Pulmonary artery endothelial cell (primary cell): ENCODE measurements at regions not wholly inside any gene's neighbourhood (a gene's known extent, or its start where the extent isn't known, plus 50 kb on each side); places are given as distances from the start of the nearest gene placed in this dataset.

Source experiments
- DNase-seq: peaks from one replicate; pipeline ENCODE4 v3.0.0-alpha.2; 2011; ENCODE audit warnings: low read depth, low spot score

DNA sequence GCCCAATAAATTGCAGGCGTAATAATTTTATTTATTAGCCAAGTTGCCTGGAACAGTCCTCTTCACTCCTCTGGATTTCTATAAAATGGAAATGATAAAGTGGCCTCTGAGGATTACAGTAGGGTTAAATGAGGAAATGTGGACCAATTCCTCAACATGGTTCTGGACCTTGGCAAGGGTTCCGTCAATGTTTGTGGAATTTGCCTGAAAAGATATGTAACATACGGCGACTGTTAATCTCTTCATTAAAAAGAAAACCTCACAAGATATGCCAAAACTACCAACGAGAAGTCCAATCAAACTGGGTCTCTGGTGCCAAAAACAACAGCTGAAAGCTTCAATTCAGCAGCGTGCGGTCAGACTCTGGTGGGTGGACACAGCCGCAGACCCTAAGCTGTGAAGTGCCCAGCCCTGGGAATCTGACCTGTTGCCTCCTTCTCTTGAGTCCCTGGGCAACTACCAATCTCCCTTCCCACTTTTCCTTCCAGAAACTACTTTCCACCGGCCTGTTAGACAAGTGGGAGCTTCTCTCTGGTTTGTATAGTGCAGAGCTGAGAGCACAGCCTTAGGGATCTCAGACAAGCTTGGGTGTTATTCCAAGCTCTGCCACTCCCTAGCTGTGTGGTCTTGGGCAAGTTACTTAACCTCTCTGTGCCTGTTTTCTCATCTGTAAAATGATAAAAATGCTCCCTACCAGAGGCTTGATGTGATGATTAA lies 190.5 kb upstream of the GSC start:
- no peak for DNase-seq

DNA sequence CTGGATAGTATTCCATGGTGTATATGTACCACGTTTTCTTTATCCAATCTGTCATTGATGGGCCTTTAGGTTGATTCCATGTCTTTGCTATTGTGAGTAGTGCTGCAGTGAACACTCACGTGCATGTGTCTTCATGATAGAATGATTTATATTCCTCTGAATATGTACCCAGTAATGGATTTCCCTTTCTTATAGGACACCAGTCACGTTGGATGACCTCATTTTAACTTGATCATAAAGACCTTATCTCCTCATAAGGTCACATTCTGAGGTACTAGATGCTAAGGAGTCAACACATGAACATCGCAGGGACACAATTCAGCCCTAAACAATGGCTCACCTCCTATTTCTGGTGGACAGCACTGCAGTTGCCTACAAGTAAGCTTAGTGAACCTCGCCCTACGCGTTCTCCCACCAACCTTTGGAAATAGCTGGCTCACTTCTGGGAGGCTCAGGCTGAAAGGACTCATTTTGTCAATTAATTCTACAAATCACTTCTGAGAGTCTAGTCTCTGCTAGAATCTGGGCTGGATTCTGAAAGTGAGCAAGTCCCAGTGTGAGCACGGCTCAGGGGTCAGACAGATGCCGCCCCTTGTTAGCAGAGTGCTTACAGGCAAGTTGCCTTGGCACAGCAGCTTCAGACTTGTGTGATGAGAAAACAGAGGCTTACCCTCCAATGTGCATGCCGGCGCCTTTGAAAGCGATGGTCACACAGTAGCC lies 183.8 kb upstream of the GSC start:
- no peak for DNase-seq

DNA sequence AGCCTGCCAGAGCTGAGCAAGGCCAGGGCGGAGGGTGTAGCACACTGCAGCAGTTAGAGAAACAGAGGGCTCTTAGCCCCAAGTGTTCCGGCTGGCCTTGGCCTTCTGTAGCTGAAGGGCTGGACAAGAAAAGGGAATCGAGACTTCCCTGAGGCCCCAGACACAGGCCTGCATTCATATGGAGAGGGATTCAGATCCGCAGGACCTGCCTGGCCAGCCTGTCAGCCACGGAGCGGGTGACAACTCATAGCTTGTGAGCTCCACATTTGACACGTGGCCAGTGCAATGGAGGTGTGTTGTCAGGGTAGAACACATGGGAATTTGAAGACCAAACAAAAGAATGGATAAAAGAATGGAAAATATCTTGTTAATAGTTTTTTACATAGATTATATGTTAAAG lies 182.2 kb upstream of the GSC start:
- no peak for DNase-seq

DNA sequence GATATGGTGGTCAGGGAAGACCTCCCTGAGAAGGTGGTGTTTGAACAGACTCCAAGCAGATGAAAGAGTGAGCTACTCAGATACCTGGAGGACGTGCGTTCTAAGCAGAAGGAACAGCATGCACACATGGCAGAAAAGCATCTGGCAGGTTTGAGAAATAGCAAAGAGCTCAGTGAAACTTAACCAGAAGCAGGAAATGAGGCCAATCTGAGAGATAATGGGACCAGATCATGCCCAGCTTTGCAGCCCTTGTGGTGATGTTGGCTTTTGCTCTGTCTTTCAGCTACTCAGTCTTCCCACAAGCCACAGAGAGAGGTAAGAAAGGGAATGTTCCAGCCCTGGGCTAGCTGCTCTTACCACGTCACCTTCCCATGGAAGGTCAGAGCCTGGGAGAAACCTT lies 176.3 kb upstream of the GSC start:
- DNase-seq = no peak

DNA sequence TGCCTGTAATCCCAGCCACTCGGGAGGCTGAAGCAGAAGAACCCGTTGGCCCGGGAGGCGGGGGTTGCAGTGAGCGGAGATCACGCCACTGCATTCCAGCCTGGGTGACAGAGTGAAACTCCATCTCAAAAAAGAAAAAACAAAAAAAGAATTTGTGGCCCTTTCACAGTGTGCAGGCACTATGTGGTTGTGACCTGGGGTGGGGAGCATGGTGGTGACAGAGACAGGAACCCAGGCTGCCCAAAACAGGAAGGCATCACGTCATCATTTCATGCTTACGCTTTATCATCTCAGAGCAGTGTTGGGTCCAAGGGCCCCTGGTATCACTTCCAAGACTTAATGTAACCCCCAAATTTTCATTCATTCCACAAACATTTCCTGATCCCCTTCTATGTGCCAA lies 175.7 kb upstream of the GSC start:
- DNase-seq = no peak

DNA sequence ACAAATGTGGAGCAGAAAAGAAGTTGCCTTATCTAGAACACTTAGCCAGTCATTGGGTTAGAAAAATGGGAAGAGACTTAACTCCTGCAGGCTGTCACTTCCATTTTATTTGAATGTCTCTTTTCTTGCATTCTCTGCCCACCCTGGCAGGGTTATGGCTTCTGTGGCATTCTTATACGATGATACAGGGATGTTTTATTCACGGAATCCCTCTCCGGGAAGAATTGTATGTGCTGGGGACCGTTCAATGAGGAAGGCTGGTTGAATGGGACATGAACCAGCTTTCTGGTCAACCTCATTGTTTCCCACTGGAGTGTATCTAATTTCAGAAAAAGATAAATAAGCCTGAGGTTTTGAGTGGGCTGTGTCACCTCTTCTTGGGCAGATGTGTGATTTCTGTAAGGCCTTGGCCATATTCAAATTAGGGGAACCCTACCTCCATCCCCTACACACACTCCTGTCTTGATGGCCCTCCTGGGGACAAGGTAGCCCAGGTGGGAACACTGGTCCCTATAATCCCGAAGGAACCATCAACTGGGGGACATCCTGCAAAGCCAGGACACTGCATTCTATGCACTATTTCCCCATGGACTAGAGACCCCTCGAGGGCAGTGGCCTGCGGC lies 174.8 kb upstream of the GSC start:
- no peak for DNase-seq

- DNase-seq = no peak
Observed at GRCh38 chr14:94942601-94943000, 172.7 kb upstream of the GSC start.

GRCh38 chr14:94941311-94941710 lies 171.4 kb upstream of the GSC start:
- DNase-seq = no peak

DNA sequence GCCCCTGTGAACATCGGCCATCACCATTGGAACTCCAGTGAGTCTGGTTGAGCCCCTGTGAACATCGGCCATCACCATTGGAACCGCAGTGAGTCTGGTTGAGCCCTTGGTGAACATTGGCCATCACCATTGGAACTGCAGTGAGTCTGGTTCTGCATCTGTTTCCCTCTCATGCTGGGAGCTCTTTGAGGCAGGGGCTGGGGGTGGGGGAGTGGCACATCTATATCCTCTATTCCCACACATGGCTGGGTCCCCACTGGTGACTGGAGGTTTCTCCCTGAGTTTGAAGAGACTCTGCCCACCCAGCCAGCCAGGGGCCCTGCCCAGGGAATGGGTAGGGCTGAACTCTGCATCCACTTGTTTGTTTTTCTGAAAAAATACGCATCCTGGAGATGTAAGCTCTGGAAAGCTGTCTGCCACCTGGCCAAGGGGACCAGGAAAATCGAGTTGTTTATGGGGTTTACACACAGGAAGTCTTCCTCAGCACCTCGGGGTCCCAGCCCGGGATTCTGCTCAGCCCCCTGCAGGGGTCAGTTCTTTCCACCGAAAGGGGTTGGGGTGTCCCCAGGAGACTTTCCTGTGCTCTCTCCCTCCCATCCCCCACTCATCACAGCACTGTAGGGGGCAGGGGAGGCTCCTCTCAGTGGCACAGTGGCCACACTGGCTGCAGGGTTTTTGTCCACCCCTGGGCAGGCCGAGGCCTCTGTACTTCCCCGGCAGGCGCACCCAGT lies 170.5 kb upstream of the GSC start:
- no peak for DNase-seq

DNA sequence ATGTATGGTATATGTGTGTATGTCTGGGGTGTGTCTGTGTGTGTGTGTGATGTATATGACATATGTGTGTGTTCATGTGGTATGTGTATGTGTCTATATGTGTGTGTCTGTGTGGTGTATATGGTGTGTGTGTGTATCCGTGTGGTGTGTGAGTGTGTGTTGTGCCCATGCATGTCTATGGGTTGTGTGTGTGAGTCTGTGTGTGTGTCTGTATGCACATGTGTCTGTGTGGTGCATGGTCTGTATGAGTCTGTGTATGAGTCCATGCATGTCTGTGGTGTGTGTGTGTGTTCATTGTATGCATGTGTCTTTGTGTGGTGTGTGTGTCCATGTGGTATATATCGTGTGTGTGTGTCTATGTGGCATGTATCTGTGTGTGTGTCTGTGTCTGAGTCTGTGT lies 168.1 kb upstream of the GSC start:
- DNase-seq = no peak

- no peak for DNase-seq
Observed at GRCh38 chr14:94936901-94937685, 167.2 kb upstream of the GSC start.

DNA sequence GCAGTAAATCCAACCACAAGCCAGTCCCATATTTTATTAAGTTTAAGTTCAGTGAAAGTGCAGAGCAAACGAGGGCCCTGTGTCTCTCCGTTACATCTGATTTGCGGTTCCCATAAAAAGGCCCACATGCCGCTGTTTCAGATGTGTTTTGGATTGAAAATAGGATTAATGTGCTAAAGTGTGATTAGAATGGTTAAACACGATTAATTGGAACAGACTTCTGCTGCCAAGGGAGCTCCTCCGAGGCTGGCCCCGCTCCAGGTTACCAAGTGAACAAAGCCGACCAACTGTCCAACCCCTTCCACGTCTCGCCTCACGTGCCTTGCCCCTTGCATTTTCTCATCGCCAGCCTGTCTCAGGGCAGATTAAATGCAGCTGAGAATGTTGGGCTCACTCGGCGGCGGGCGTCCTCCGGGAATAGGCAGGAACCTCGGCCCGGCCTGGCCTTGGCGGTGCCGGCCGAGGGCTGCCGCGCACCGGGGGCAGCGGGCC lies 166.5 kb upstream of the GSC start:
- DNase-seq = peak; percentile 4

DNA sequence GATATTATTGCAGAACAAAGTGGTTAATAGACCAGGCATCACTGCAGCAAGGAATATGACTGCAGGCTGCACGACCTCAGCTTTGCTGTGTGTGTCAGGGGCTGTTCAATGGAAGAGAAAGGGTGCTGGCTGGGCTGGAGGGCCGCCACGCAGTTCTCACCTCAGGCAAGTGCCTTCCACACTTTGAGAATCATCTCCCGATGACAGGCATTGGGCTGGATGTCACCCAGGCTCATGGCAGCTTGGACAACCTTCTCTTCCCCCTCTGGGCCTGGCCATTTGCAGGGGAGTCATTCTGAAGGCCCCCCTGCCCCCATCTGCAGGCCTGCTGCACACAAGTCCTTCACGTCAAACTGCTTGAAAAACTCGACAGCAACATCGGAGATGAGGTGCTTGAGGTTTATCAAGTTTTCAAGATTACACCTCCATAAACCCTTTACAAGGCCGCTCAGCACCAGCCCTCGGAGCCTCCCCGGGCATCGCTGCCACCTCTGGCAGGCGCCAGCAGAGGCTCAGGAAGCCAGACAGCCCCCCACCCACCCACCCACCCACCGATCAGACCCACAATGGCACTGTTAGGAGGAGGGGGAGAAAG lies 165.9 kb upstream of the GSC start:
- no peak for DNase-seq

GRCh38 chr14:94934276-94934810 lies 164.4 kb upstream of the GSC start:
- DNase-seq = no peak

DNA sequence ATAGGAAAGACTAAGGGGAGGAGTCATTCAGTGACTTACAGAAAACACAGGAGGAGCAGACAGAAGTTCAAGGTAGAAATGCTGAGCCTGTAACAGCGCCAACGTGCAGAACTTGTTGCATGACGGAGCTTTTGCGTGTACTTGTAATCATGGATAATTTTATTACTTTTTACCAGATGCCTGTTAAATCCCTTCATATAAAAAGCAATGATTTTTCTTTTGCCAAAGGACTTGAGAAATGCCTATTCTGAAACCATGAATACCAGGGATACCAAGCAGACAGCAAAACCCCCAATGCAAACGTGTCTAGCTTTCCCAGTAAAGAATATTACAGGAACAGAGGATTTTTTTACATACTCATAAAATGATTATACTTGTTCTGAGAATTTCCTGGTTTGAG lies 163.6 kb upstream of the GSC start:
- no peak for DNase-seq

DNA sequence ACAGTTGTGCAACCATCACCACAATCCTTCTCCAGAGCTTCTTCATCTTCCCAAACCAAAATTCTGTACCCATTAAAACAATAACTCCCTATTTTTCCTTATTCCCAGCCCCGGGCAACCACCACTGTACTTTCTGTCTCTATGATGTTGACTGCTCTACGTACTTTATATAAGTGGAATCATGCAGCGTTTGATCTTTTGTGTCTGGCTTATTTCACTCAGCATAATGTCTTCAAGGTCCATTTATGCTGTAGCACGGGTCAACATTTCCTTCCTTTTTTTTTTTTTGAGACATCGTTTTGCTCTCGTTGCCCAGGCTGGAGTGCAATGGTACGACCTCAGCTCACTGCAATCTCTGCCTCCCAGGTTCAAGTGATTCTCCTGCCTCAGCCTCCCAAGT lies 162.7 kb upstream of the GSC start:
- no peak for DNase-seq

DNA sequence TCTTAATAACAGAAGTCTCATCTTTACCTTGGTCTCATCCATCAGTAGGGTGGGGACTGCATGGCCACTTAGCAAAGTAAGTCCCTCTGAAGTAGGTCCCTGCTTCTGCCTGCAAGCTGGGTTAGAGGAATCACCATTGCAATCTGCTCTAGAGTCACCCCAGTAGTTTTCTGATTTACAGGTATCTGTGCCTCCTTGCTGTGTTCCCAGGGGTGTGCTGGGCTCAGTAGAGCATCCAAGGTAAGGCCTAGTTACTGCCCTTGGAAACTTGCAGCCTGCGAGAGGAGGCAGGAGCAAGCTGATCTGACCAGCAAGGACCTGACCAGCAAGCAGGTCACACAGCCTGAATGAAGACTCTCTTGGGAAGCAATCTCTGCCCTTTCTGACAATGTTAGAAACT lies 160.8 kb upstream of the GSC start:
- DNase-seq = no peak

DNA sequence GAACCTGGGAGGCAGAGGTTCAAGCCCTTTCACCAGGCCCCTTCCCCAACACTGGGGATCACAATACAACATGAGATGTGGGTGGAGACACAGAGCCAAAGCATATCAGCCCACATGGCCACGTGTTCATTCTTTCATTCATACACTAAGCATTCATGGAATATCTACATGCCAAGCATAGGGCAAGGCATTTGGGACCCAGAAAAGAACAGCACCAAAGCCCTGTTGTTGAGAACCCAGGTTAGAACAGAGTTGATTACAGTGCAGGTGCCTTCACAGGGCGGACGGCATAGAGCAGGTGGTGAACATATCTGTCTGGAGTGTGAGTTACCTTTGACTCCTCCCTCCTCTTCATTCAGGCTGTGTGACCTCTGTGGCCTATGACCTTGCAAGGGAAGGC lies 159.4 kb upstream of the GSC start:
- no peak for DNase-seq

DNA sequence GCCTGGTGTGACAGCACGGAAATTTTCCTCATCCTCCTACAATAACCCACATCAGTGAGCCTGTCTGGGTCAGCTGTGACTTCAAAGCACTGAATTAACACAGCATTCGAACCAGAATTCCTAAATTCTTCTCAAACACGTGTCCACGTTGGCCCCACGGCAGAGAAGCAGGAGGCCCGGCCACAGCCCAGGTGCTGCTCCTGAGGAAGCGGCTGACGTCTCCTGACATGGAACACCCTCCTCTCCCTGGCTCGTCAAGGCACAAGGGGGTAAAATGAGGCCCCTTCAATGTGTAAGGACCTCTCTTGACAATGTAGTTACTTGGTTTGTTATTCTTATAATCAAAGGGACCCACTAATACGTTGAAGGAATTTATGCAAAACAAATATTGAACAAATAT lies 156.3 kb upstream of the GSC start:
- DNase-seq = no peak

DNA sequence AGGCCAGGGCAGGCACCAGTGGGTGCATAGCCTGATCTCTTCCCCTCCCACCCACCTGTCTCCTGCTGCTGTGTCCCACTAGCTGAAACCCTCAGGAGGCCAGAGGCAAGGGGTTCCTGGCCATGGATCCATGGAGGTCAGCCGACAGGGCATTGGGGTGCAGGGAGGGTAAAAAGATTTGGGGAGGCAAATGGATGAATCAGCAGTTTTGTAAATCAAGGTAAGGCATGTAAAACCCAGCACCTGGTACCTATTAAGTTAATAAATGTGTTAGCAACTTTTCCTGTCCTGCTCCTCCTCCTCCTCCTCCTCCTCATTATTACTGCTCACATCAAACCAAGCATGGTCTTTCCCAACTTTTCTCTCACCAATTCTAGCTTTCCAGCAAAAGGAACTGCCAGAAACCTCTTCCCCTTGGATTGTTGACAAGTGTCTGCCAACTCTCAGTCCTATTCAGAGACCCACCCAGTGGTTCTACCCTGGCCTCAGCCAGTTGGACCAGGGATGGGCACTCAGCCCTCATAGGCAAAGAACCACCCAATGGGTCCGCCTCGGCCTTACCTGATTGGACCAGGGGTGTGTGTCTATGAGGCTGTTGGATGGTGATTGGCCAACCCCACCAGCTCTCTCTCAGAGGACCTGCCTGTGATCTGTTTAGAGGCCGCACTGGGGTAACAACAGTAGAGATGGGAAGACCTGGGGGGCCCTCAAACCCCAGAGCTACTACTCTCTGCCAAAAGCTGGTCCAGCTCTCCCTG lies 155.7 kb upstream of the GSC start:
- no peak for DNase-seq
